HG03175 (cell line): ENCODE measurements at regions not wholly inside any gene's neighbourhood (a gene's known extent, or its start where the extent isn't known, plus 50 kb on each side); places are given as distances from the start of the nearest gene placed in this dataset.

Experiments used
- ATAC-seq: cut with Tn5 transposase; IDR thresholded peaks from one replicate; pipeline ENCODE4 v1.9.1; 2021; ENCODE audit warnings: mild to moderate bottlenecking, moderate library complexity; ENCODE audit not compliant: unreplicated experiment

- ATAC-seq: no peak
These were observed 414.1 kb upstream of the DDI1 start for GRCh38 chr11:103622296-103622695.

- ATAC-seq: peak; percentile 44
These were observed 412.5 kb upstream of the DDI1 start for GRCh38 chr11:103623933-103624332.

GRCh38 chr11:103624708-103625623 is 411.5 kb upstream of the DDI1 start:
- ATAC-seq: no peak

- ATAC-seq: no peak
These were observed 410.8 kb upstream of the DDI1 start for GRCh38 chr11:103625624-103625965.

- no peak for ATAC-seq
These were observed 408.3 kb upstream of the DDI1 start for GRCh38 chr11:103628121-103628520.

GRCh38 chr11:103631841-103632240 is 404.6 kb upstream of the DDI1 start:
- no peak for ATAC-seq

- ATAC-seq: no peak
These were observed 403.2 kb upstream of the DDI1 start for GRCh38 chr11:103633068-103633788.

GRCh38 chr11:103633819-103634590 is 402.4 kb upstream of the DDI1 start:
- ATAC-seq: no peak

GRCh38 chr11:103636232-103636631 is 400.2 kb upstream of the DDI1 start:
- no peak for ATAC-seq

- no peak for ATAC-seq
These were observed 399.1 kb upstream of the DDI1 start for GRCh38 chr11:103637295-103637694.

- no peak for ATAC-seq
These were observed 398.6 kb upstream of the DDI1 start for GRCh38 chr11:103637831-103638230.

GRCh38 chr11:103644676-103645075 is 391.8 kb upstream of the DDI1 start:
- ATAC-seq: no peak

- no peak for ATAC-seq
These were observed 388.4 kb upstream of the DDI1 start for GRCh38 chr11:103648054-103648453.

GRCh38 chr11:103648670-103649400 is 387.6 kb upstream of the DDI1 start:
- ATAC-seq: no peak

GRCh38 chr11:103649401-103649895 is 387.0 kb upstream of the DDI1 start:
- no peak for ATAC-seq

- ATAC-seq: no peak
These were observed 386.1 kb upstream of the DDI1 start for GRCh38 chr11:103650330-103650729.

GRCh38 chr11:103651341-103651998 is 385.0 kb upstream of the DDI1 start:
- ATAC-seq: no peak

GRCh38 chr11:103652013-103652412 is 384.4 kb upstream of the DDI1 start:
- no peak for ATAC-seq

- no peak for ATAC-seq
These were observed 380.1 kb upstream of the DDI1 start for GRCh38 chr11:103656382-103656781.

- no peak for ATAC-seq
These were observed 377.2 kb upstream of the DDI1 start for GRCh38 chr11:103659206-103659618.
